HG03378 (cell line): ENCODE measurements at regions not wholly inside any gene's neighbourhood (a gene's known extent, or its start where the extent isn't known, plus 50 kb on each side); places are given as distances from the start of the nearest gene placed in this dataset.
"Not testable (repeated sequence)": the region's sequence is repeated elsewhere in the genome, so short reads cannot be mapped to it uniquely, and the experiment has no call there.

Experiments used
- ATAC-seq: cut with Tn5 transposase; IDR thresholded peaks from one replicate; pipeline ENCODE4 v1.9.1; 2021; ENCODE audit warnings: mild to moderate bottlenecking, moderate library complexity; ENCODE audit not compliant: unreplicated experiment

- ATAC-seq = no peak
Observed at GRCh38 chr15:77864211-77865105, 213.1 kb downstream of the TBC1D2B start.

DNA sequence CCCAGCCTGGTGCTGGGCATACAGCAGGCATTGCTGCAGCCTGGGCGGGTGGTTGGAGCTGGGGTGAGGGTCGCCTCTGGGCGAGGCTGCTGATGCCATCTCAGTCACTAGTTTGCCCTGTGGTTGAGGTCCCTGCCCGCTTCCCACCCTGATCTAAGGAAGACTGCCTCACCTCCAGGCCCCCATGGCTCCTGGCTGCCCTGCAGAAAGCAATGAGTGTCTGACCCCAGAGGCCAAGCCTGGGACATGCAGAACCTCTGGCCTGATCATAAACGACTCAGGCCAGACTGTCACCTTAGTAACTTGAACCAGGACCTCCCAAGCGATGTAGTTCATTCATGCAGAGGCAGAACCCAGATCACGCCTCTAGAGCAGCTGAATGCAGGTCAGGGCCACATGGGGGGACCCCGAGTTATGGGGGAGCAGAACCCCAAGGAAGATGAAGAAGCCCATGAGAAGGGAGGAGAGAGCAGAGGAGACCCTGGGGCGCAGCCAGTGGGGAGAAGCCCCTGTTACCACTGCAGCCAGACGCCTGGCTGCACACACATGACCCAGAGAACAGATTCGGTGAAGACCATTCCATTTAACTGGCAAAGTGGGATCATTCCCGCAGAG, 213.9 kb downstream of the TBC1D2B start:
- ATAC-seq = no peak

DNA sequence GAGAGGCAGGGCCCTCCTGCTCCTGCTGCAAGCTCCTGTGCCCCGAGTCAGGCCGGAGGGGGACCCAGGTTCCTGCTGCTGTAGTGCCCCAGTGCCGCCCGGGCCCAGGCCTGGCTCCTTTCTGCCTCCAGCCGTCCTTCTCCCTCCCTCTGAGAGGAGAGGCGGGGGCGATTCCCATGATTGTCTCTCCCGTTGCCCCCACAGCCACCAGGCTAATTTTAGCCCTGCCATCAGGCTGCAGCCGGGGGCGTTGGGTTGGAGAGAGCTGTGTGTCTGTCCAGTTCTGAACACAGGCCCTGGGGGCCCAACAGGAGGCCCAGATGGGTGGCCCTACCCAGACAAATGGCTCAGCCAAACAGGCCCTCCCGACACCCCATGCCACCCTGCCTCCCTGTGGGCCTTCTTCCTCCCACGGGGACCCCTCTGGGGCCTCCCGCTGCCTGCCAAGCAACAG, 214.8 kb downstream of the TBC1D2B start:
- ATAC-seq = no peak

DNA sequence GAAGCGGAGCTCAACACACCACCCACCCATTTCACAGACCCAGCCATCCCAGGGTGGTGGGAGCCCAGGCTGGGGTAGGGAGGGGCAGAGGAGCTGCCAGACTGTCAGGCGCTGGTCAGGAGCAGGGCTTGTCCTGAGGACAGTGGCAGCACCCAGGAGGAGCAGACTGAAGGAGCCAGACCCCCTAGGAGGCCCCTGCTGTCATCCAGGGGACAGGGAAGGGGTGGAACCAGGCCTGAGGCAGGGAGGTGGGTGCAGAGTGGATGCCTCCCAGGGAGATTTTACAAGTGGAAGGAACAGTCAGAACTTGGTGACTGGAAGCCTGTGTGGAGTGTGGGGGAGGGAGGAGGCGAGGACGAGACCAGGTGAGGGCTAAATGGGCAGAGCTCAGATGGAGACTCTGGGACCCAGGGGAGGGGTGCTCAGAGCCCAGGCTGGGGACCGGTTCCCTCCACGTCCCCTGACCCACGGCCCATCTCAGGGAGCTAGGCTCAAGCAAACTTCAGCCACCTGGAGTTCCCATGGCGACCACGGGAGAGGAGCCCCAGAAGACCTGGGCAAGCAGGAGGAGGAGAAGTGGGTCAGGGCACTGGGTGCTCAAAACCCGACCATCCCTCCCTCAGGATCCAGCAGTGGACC, 215.4 kb downstream of the TBC1D2B start:
- ATAC-seq = not testable (repeated sequence)

DNA sequence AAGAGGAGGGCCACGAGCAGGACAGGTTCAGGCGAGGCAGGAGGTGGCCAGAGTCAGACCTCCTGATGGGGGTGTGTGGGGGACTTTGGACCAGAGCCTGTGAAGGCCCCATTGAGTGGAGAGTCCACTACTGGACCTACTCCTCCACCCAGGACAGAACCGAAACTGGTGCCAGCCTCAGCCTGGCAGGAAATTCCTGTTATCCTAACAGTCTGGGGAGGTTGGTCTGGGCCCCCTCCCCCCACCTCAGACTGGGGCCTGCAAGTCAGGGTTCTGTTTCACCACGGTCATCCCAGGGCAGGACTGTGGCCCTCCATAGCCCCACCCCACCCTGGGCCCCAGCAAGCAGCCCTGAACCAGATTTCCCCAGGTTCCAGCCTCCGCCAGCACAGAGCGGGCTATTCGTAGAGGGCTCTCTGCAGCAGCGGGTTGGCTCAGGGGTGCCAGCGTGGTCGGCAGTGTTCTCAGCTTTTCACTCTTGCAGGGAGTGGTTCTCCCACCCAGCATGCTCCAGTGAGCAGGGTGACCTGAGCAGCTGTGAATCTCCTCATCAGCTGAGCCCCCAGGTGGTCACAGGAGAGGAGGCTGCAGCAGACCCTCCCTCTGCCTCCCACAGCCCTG, 217.3 kb downstream of the TBC1D2B start:
- no peak for ATAC-seq

GRCh38 chr15:77859491-77860060, 217.9 kb downstream of the TBC1D2B start:
- ATAC-seq = no peak

GRCh38 chr15:77858792-77859490, 218.6 kb downstream of the TBC1D2B start:
- no peak for ATAC-seq

DNA sequence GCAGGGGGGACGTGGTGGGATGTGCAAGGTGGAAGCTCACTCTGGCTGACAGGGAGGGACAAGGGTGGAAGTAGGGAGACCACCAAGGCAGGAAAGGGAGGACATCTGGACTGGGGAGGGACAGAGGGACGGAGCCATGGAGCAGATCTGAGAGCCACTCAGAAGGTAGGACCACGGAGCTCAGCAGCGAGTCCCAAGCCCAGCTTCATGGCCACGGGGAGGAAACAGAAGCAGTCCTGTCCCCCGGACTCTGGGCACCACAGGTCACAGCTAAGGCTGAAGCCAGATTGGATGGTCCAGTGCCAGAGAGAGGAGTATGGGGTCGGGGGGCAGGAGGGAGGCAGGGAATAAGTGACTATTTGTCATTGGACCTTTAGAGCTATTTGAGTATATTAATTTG, 220.1 kb downstream of the TBC1D2B start:
- ATAC-seq = no peak

DNA sequence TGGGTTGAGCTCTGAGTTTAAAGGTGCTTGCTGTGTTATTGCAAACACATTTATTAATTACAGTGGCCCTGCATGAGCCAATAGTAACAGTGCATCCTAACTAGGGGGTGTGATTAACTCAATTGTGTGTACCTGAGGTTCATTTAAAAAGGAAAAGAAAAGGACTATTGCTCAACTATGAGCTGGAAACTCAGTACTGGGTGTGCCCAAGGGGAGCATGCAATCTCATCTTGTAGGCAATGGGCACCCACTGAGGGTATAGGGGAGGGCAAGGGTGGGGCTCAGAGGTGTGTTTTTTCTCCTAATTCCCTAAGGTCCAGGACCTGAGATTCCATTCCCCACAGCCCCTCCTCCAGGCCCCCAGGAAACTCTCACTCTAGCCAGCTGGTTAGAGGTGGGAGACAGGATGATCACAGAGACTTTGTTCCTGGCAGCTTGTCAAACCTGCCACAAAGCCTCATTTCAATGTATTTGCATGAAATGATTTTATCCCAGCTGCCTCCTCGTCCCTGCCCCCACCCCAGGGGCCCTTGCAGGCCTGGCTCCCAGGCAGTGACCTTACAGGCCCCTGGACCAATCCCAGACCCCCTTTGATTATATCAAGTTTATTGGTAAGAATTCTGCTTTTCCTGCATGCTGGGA, 220.7 kb downstream of the TBC1D2B start:
- no peak for ATAC-seq

DNA sequence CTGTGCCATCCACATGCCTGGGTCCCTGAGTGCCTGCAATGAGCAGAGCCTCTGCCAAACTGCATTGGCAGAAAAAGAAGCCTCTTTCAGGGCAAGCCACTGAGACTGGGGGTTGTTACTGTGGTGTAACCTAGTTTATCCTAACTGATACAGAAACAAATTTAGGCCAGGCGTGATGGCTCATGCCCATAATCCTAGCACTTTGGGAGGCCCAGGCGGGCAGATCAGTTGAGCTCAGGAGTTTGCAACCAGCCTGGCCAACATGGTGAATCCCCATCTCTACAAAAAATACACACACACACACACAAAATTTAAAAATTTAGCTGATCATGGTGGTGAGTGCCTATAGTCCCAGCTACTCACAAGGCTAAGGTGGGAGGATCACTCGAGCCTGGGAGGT, 221.6 kb downstream of the TBC1D2B start:
- ATAC-seq = no peak

DNA sequence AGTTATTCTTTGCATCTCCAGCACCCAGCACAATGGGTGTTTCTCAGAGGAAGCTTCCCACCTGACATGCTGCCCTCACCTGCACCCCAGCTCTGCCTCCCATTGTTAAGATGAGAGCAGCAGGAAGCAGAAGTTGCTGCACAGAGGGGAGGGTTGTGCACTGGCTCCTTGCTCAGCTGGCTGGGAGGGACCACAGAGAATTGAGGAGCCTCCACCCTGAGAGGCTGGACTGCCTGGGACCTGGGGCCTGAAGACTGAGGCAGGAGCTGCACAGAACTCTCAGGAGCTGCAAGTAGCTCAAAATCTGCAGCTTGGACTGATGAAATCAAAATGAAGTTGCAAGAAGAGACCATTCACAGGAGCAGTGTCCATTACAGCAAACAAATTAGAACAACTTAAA, 222.3 kb upstream of the LINGO1 start:
- ATAC-seq = no peak

DNA sequence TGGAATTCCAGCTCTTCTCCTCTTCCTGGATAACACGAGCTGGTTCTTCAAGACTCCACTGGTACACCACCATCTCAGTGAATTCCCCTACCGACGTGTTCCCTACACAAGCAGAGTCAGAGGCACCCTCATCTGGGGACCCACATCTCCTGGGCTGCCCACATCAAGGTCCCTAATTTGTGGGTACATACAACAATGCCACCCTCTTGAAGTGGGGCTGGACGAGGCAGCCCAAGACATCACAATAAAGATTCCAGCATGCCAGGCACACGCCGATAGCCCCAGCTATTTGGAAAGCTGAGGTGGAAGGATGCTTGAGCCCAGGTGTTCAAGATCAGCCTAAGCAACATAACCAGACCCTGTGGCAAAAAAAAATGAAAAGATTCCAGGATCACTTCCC, 221.2 kb upstream of the LINGO1 start:
- no peak for ATAC-seq

- no peak for ATAC-seq
Observed at GRCh38 chr15:77853008-77853328, 220.3 kb upstream of the LINGO1 start.

DNA sequence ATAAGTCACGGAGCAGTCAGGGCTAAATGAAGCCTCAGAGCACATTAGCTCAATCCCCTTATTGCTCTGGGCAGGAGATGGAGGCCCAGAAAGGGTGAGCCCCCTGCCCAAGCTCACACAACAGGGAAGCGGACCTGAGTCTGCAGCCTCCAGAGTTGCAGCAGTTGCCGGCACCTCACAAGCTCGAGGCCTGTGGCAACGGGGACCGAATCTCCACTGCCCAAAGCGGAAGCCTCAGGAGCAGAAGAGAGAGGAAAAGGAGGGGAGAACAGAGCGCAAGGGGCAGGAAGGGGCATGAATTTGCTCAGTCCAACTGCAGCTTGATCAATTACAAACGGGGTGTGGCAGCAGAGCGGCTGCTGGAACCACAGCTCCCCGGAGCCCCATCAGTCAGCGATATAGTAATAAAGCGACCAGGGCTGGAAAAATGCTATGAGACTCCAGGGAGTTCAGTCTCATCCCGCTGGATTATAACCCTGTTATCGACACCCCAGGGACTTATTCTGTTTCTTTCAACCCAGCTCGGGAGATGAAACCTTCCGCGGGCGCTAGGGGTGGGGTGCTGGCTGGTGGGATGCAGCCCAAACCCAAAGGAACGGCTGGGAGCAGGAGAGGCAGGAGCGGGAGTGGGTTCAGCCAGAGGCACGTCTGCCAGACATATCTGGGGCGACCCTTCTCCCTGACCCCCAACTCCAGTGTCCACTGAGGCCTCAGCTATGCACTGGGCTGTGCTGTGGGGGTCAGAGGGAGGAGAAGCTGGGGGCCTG, 219.7 kb upstream of the LINGO1 start:
- no peak for ATAC-seq

- ATAC-seq = no peak
Observed at GRCh38 chr15:77851691-77852090, 219.0 kb upstream of the LINGO1 start.

- no peak for ATAC-seq
Observed at GRCh38 chr15:77851086-77851485, 218.4 kb upstream of the LINGO1 start.

DNA sequence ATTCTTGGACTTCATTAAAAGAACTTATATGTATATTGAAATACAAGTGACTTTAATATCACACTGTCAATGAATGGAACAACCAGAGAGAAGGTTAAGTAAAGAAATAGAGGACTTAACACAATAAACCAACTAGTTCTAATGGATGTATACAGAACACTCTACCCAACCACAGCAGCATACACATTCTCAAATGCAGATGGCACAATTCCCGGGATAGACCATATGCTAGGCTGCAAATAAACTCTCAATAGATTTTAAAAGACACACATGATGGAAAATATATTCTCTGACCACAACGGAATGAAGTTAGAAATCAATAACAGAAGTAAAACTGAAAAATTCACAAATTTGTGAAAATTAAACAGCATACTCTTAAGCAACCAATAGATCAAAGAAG, 214.3 kb upstream of the LINGO1 start:
- ATAC-seq = no peak

DNA sequence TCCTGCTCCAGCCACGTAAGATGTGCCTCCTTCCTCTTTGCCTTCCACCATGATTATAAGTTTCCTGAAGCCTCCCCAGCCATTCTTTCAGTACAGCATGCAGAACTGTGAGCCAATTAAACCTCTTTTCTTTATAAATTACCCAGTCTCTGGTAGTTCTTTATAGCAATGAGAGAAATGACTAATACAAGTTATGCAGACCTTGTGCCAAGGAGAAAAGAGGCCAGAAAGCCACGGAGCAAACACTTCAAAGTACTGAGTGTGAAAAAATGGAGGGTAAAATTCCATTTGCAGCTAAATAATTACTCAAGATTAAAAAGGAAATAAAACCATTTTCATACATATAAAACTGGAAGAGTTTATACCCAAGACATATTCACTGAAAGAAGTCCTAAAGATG, 213.6 kb upstream of the LINGO1 start:
- ATAC-seq = no peak

- ATAC-seq = no peak
Observed at GRCh38 chr15:77844798-77845446, 212.2 kb upstream of the LINGO1 start.
